Tongue (tissue), 1 donor: ENCODE measurements at regions not wholly inside any gene's neighbourhood (a gene's known extent, or its start where the extent isn't known, plus 50 kb on each side); places are given as distances from the start of the nearest gene placed in this dataset.

Source experiments
- DNase-seq: peaks from one replicate; pipeline ENCODE4 v3.0.0-alpha.2; 2015

DNA sequence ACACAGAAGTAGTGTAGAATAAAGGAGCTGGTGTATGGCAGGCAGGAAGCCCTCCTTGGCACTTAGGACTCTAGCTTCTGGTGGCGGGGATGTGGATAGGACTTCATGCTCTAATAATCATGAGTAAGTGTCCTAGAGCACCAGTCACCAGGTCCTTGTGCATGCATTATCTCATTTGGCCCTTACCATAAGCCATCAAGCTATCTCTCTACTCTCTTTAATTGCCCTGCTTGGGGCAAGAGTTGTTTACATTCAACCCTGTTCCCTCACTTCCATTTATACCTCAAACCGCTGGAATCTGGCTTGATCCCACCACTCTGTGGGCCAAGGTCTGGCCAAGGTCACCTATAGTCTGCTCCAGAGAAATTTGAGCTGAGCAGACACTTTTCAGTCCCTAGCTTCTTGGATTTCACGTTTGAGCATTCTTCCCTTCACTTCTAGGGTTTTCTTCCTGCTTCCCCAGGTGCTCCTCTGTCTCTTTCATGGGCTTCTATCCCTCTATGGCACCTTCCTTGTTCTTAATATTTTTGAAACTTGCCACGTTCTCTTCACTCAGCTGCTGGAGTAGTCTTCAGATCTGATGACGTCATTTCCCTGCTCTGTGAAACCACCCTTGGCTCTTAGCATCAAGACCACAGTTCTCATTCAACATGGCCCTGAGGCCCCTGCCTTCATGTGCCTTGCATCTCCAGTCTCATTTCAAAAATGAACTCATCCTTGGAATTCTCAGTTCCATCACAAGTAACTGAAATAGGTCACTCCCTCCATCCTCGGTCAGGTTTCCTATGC, 94.9 kb upstream of the GATA6 start:
- DNase-seq, result no peak

DNA sequence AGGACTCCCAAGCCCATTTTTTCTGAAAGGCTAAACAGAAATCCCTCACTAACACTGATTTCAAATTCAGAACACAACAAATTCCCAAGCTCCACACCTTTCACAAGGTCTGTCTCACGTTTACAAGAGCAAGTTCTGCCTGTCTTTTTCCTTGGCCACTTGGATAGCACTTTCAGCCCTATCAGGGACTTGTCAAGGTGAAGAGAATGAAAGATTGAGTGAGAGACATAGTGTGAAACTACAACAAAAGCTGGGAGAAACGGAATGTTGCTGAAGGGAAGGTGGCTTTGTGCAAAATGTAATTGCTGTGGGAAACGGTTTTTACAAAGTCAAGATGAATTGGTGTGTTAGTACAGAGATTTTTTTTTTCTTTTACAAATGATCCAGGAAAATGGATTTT, 89.4 kb upstream of the GATA6 start:
- DNase-seq, result no peak

DNA sequence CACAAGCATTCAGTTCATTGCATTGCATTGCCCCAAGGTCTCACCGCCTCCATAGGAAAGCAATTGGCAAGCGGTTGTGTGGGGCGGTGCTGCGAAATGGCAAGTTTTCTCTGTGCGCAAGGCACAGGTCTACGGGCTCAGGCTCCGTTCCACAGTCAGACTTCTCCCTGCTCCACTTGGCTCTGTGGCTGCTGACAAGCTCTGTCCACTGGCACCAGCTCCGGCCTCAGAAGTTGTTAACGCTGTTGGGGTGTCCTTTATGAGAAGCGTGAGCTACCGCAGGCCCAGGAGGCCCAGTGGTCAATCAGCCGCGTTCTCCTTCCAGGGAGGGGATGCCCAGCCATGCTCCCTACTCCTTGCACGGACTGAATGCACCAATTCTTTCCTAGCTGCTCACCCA, 87.0 kb upstream of the GATA6 start:
- no peak for DNase-seq

DNA sequence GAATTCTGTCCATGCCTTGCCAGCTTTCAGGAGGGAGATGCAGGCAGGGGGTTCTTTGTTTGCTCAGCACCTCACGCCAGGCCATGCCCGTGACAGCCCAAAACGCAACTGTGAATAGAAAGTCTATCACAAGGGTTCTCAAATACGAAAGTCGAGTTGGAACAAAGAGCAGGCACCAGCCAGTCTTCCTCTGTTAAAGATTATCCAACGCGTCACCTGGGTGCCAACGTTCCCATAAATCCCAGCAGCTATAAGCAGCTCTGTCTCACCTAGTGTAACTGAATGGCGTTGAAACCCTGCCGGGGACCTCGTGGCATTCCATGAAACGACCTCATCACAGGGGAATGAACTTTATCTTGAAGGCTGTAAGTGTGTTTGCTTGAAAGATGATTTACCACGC, 84.8 kb upstream of the GATA6 start:
- DNase-seq, result no peak

DNA sequence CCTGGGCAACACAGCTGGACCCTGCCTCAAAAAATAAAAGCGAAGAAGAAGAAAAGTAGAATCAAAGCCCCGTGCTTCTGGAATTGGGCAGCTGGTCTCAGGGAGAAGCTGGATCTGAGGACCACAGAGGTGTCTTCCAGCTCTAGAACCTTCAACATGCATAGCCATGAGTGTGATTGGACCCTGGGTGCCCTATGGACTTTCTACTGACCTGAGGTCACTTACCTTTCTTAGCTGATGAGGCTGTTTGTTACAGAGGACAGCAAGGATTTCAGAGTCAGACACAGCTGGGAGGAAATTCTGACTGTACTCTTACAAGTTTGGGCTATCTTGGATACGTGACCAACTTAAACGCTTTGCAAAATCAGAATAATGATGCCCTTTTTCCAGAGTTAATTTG, 82.4 kb upstream of the GATA6 start:
- DNase-seq, result no peak

DNA sequence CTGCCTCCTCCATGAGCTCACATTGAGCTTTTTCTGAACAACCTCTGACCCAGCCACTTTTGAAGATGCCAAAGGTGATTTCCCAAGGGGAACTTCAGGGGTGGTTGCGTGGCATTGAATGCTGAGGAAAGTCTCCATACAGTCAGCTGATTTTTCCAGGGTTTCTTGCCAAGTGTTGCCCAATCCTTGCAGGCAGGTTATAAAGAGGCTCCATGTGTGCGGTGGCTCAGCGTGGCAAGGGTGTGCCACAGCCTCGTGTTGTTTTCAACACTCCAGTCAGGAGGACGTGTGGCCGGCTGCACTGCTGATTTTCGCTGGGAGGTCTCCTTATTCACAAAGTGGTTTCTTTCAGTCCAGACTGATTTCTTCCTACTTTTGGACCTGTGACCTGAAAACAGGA, 81.4 kb upstream of the GATA6 start:
- DNase-seq, result no peak

DNA sequence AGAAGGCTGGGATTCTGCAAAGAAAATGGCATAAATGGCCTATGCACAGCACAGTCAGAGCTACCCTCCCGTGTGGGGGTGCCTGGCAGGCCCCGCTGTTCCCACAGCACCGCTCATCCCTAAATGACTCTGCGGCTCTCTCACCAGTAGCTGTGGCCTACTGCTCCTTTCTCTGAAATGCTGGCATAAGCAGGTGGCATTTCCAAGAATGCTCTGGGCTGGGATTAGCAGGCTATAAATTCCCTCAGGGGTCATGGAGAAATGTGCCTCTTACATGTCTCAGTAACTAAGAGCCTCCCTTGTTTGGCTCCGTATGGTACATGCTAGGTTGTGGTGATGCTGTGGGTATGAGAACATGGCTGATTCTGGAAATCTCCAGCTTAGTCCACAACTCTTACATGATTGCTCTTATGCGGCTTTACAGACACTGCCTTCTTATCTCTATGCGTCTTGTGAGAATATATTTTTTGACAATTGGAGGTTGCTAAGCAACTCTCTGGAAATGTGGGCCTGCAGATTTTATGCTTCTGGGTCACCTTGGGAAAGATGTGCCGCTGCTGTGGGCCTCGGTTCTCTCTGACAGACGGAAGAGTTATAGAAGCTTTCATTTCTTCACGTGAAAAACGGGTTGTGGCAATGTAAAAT, 80.3 kb upstream of the GATA6 start:
- DNase-seq, result peak; percentile 12

DNA sequence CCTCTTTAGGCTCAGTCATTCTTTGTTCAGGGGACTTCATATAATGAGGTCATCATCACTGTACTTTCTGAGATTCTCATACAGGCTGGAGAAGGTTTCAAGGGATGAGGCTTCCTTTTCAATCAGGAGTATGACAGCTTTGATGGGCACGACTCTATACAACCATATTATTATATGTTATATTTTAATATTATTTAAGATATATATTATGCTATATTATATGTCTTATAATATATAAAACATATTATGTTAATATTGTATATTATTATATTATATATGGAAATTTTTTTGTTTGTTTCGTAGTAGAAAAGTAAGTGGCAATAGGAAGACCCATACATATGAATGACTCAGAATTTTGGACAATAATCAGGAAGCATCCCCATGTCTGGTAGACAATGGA, 78.0 kb upstream of the GATA6 start:
- DNase-seq, result no peak

DNA sequence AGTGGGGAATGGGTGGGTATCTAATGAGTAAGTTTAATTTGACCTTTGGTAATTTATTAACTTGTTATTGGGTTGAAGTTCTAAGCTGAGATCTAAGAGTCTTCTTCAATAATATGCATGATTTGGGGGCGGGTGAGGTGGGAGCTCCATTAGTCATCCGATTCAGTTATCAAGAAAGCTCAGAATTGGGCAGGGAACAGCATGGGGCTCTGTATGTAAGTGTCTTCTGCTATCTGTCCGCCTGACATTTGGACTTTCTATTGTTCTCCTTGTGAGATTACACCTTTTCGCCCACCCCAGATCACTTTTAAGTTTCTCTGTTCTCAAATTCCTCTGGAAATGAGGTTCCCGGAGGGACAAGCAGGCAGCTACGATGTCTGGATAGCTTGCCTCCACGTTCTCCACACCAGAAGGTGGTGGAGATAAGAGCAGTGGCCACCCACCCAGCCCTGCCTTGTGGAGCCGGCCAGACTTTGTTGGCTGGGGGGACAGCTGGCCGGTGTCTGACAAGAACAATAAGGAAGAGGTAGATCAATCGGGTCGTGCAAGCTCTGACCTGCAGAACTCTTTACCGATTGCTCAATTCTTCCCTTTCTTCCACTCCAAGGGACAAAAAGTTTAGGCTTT, 75.5 kb upstream of the GATA6 start:
- no peak for DNase-seq

DNA sequence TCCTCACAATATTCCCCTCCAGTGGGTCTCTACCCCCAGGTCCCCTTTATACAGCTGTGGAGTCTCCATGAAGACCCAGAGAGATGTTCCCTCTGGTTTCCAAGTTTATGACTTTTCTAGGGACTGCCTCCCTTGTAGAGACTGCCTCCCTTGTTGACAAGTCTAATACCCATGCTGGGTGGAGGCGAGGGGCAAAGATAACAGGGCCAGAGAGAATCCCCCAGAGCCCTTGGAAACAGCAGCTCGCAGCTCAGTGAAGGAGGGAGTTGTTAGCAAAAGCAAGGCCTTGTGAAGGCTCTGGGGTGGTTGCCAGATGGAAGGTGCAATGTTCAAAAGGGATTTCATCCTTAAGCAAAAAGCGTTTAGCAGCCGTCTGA, 75.0 kb upstream of the GATA6 start:
- DNase-seq, result no peak

DNA sequence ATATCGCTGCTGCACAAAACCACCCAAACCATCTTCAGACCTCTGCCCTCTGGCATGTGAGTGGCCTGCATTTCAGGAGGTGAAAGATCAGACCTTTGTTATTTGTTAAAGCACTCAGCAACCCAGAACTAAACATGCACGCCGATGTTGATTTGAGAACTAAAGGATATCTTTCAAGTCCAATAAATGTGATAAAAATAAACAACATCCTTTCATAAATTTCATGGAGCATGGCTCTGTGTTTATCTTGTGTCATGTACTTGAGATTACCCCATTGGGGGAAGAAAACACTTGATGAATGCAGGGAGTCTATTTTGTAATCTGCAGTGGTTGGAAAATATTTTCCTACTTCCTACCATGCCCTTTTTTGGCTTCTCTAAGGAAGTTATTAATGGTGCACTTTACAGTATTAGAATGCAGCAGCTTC, 70.8 kb upstream of the GATA6 start:
- DNase-seq, result no peak

DNA sequence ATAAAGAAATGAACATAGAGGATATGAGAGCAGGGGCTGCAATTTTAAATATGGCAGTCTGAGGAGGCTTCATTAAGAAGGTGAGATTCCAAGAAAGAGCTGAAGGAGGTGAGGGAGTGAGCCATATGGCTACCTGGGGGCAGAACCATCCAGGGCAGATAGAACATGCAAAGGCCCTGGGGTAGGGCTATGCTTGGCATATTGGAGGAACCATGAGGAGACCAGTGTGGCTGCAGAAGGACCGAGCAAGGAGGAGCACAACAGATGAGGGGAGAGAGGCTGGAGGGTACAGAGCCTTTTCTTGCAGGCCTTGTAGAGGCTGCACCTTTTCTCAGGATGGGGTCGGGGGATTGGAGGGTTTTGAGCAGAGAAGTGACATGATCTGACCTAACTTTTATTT, 69.5 kb upstream of the GATA6 start:
- DNase-seq, result no peak

DNA sequence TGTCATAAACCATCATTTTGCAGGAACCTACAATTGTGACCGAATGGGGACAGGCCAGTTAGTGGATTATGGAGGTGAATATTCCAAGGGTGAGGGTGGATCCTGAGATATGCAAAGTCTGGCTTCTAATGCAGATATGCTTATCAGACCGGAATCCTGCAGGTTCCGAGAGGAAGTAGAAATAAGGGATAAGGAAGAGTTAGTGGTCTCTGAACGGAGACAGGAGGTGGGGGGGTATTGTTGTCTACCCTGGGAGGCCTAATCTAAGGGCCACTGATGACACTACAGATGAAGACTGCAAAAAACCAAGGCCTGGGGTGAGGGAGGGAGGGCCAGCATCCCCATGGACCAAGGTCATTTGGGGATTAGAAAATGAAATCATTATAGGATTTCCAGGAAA, 67.7 kb upstream of the GATA6 start:
- DNase-seq, result no peak

DNA sequence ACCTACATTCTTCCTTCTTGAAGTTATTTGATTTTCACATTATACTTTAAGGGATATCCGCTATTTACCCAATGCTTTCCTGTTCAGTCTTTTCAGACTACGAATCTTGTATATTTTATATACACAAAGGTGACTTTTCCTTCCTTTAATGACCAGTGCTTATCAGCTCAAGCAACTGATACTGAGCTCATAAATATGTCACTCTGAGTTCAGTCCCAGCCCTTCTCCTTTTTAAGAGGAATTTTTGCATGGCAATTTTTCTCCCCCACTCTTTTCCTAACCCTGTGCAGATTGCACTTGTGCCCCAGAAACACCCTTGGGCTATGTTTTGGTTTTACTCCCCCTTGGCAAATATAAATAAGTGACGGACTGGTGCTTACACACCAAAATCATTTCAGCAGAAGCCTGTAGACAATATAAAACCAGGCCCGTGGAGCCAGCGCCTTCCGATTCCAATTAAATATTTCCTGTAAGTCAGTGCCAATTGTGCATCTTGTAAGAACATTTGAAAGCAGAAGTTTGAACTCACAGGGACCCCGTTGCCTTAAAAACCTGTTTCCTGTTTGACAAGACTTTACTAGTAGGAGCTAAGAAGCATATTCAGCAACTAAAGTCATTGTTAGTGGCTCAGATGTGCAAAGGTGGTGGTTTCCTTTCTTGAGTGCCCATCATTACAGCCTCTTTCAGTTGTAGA, 66.3 kb upstream of the GATA6 start:
- peak; percentile 15 for DNase-seq

DNA sequence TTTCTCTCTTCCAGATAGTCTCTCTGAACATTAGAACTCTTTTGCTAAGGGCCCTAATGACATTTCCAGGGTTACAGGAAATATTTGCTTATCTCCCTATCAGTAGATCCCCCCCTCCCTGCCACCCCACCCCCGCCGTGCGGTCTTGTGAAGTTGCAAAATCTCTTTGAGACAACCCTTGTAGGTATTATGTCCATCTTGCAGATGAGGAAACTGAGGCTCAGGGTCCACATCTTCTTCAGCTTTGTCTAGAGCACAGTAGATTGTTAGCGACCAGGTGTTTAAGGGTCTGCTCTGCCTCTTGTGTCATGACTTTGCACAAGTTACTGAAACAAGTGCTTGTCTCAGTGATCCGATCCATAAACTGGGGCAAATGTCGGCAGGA, 65.8 kb upstream of the GATA6 start:
- DNase-seq, result no peak

DNA sequence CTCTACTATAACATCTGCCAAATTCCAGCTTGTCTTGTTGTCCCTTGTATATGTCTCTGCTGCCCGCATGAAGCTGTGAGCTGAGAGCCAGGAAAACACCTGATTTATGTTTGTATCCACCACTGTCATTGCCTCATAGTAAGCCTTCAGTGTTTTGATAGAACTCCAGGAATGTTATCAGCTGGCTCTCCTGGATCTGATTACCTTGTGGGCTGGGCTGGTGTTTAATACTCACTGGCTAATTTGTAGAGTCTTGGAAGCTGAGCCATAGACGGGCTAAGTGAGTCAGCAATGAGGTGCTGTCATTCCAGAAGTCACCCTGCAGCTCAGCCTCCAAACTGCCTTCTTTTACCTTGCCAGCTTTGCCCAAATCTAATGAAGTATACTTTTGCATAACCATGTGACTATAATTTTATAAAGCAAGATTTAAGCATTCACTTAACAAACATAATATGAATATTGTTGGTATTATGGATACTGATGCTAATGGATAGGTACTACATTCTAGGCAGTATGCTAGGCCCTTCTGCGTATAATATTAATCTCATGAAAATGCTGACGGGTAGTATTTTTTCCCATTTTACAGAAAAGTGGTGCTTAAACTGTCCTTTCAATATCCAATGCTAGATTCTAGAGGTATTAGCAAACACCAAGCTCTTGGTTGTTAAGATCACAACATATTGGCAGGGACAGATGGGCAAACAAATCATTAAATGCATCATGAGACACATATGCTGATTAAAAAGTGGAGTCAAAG, 62.7 kb upstream of the GATA6 start:
- no peak for DNase-seq

DNA sequence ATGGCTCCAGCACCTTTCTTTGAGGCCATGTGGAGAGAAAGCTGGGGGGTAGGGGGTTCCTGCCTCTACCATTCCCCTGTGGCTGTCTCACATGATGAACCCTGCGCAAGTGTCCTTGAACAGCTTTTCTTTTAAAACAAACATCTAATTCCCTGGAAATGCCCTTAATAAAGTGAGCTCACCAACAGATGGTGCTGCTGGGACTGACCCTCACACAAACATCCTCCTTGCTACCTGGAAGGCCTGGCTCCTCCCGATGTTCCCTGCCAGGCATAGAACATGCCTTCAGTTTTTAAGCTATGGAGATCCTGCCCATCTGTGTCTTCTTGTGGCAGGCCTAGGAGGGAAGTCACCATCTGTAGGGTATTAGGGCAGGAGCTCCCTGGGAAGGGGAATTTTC, 60.7 kb upstream of the GATA6 start:
- no peak for DNase-seq

DNA sequence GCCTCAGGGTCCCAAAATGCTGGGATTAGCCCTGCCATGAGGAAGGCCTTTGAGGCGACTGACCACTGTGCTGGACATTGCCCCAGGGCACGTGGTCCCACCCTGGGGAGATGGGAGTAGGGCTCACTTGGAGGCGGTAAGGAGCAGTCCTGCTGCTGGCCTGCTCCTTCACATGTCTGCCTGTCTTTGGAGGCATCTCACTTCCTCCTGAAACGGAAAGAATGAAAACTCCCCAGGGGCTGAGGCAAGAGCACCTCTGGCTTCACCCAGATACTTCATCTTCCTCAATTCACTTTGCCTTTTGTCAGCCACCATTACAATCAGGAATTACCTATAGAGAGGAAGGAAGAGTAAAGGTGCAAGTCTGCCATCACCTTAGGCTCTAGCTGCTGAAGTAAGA, 59.9 kb upstream of the GATA6 start:
- DNase-seq, result no peak

DNA sequence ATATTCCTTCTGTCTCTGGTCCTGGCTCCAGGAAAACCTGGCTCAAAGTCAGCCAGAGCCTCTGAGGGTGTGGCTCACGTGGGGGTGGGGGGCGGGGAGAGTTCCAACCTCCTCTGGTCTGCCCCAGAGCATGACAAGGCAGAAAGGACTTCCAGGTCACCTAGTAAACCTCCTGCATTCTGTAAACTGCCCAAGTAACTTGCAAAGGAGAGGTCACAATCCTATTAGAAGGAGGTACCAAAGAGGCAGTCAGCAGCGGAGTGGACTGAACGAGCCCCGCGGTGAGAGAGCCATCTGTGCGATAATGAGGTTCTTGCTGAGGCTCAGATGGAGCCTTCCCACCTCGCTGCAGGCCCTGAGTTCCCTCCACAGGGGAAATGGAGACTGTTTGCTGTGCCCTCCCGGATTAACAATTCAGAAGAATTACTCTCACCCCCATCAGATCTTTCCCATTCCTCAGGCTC, 58.9 kb upstream of the GATA6 start:
- no peak for DNase-seq

DNA sequence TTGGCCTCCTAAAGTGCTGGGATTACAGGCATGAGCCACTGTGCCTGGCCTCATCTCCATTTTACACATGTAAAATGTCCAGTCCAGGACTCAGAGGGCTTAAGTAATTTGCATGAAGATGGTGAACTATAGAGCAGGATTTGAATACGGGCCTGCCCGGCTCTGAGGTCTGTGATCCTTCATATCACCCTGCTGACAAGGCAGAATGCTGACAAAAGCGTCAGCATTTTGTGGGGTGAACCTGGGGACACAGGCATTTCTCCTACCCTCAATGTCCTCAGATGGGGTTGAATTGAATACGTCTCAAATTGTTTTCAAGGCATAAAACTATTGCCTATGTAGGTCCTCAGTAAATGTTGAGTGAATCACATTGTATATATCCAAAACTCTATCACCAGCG, 57.2 kb upstream of the GATA6 start:
- no peak for DNase-seq

DNA sequence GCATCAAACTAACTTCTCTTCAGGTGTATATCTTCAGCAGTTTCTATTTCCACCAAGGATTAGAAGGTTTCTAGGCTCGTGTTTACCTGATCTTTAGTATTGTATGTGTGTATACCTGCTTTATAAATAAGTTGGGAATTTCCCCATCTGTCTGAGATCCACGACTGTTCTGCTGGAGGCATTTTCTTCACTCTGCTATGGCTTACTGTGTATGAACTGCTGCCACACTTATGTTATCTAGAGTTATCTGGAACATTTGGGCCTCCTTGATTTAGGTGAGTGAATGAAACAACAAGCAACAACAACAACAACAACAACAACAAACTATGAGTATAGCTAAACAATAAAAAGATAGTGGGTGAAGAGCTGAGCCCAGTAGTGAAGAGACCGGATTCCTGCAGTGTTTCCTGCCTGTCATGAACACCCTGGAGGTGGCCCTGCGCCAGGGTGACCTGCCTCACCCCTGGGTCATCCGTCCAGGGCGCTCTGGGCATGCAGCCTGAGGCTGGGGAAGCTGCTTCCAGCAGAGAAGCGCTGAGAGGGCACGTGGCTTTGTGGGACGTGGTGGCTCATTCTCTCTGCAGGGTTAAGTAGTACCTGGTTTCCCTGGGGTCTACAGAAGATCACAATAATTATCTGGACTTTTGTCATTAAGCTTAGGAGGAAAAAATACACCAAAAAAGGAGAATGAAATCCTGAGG, 56.1 kb upstream of the GATA6 start:
- DNase-seq, result no peak
